ENCODE measurements at regions not wholly inside any gene's neighbourhood (a gene's known extent, or its start where the extent isn't known, plus 50 kb on each side); places are given as distances from the start of the nearest gene placed in this dataset.

DNA sequence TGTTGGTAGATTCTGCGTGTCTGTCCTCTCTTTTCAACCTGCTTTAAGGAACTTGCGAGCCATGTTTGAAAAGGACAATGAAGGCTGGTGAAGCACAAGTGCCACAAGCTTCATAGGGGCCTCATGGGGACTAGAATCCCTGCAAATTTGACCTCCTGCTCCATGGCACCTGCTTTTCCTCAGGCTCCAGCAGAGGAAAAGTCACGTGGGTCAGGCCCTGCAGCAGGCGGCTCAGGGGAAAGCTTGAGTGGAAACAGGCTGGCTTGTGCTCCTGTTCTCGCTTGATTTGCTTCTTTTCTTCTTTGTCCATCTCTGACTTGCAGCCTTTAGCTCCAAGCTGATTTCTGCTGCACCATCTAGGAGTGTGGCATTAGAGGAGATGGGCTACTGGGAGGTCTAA, 187.6 kb upstream of the MAST4 start:
- no peaks in the 10 kb centered on the region for H3K27me3 ChIP-seq (ENCODE audit: control insufficient read depth, insufficient read depth, low read length, poor library complexity, severe bottlenecking)
- Mint-ChIP-seq H3K4me3 (no peak overlapping the region), H3K27me3 (ENCODE audit: insufficient read depth) (peaks cover 2% of the 10 kb centered on the region), H3K4me1 (no peaks in the 10 kb centered on the region), H3K9me3 (peaks cover 4% of the 10 kb centered on the region), H3K27ac (no peak overlapping the region), H3K36me3 (ENCODE audit: low read depth) (no peaks in the 10 kb centered on the region)
- H3K27ac ChIP-seq (ENCODE audit: low read depth, low read length) = no peak overlapping the region
- H3K4me3 ChIP-seq (ENCODE audit: low read length) = no peak overlapping the region
- TF ChIP-seq, protein P1, sequence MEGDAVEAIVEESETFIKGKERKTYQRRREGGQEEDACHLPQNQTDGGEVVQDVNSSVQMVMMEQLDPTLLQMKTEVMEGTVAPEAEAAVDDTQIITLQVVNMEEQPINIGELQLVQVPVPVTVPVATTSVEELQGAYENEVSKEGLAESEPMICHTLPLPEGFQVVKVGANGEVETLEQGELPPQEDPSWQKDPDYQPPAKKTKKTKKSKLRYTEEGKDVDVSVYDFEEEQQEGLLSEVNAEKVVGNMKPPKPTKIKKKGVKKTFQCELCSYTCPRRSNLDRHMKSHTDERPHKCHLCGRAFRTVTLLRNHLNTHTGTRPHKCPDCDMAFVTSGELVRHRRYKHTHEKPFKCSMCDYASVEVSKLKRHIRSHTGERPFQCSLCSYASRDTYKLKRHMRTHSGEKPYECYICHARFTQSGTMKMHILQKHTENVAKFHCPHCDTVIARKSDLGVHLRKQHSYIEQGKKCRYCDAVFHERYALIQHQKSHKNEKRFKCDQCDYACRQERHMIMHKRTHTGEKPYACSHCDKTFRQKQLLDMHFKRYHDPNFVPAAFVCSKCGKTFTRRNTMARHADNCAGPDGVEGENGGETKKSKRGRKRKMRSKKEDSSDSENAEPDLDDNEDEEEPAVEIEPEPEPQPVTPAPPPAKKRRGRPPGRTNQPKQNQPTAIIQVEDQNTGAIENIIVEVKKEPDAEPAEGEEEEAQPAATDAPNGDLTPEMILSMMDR (conservative IDR thresholded peaks at IDR 0.05) = no peak
- H3K36me3 ChIP-seq (ENCODE audit: control insufficient read depth, insufficient read depth, low read length) = no peaks in the 10 kb centered on the region
- no peak for DNase-seq
- H3K9ac ChIP-seq (ENCODE audit: extremely low read depth, low read length, poor library complexity, severe bottlenecking) = no peak overlapping the region
- WGBS, 2 experiments (ENCODE audit: insufficient coverage in 1 of 2, insufficient read length in 1 of 2) = 81 to 91% methylated on average over 4 to 5 of the region's 5 CpGs
- no peaks in the 10 kb centered on the region for H3K9me3 ChIP-seq (ENCODE audit: control insufficient read depth, low read length)
- H3K4me1 ChIP-seq (ENCODE audit: control insufficient read depth, insufficient read depth, low read length) = no peaks in the 10 kb centered on the region

- Histone ChIP-seq H3K9ac (ENCODE audit: extremely low read depth, low read length, poor library complexity, severe bottlenecking) (no peak overlapping the region), H3K4me3 (ENCODE audit: low read length) (no peak overlapping the region), H3K27me3 (ENCODE audit: control insufficient read depth, insufficient read depth, low read length, poor library complexity, severe bottlenecking) (no peaks in the 10 kb centered on the region), H3K36me3 (ENCODE audit: control insufficient read depth, insufficient read depth, low read length) (no peaks in the 10 kb centered on the region), H3K9me3 (ENCODE audit: control insufficient read depth, low read length) (no peaks in the 10 kb centered on the region), H3K4me1 (ENCODE audit: control insufficient read depth, insufficient read depth, low read length) (no peaks in the 10 kb centered on the region), H3K27ac (ENCODE audit: low read depth, low read length) (no peak overlapping the region)
- no peak overlapping the region for H3K4me3 Mint-ChIP-seq
- H3K4me1 Mint-ChIP-seq = no peaks in the 10 kb centered on the region
- DNase-seq = no peak
- TF ChIP-seq, protein P1 (conservative IDR thresholded peaks at IDR 0.05) = no peak
- peaks cover 2% of the 10 kb centered on the region for H3K27me3 Mint-ChIP-seq (ENCODE audit: insufficient read depth)
- peaks cover 4% of the 10 kb centered on the region for H3K9me3 Mint-ChIP-seq
- WGBS, 2 experiments (ENCODE audit: insufficient coverage in 1 of 2, insufficient read length in 1 of 2) = 93 to 94% methylated on average over 4 to 7 of the region's 7 CpGs
- H3K36me3 Mint-ChIP-seq (ENCODE audit: low read depth) = no peaks in the 10 kb centered on the region
- no peak overlapping the region for H3K27ac Mint-ChIP-seq
These were observed 186.1 kb upstream of the MAST4 start for GRCh38 chr5:66410122-66410521.

DNA sequence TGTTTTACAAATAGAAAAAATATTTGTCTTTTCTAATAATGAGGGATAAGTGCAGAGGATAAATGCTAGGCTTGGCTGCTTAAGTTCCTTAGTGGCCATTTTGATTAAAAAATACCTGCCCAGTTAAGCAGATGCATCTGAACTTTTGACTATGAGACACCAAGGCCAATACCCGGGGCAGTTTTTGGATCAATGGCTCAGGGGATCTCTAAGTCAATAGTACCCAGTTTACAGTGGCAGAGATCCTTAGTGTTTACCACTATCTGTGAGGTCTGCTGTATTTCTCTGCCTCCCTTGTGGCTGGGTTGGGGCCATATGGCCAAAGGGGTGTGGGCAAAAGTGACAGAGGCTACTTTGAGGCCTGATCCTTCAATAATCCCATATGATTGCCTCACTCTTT, 184.5 kb upstream of the MAST4 start:
- DNase-seq = no peak
- no peaks in the 10 kb centered on the region for H3K36me3 Mint-ChIP-seq (ENCODE audit: low read depth)
- no peak overlapping the region for H3K27ac Mint-ChIP-seq
- peaks cover 4% of the 10 kb centered on the region for H3K9me3 Mint-ChIP-seq
- H3K4me1 ChIP-seq (ENCODE audit: control insufficient read depth, insufficient read depth, low read length) = no peaks in the 10 kb centered on the region
- H3K9me3 ChIP-seq (ENCODE audit: control insufficient read depth, low read length) = no peaks in the 10 kb centered on the region
- TF ChIP-seq, protein P1 (conservative IDR thresholded peaks at IDR 0.05) = no peak
- peaks cover 2% of the 10 kb centered on the region for H3K27me3 Mint-ChIP-seq (ENCODE audit: insufficient read depth)
- no peak overlapping the region for H3K4me3 ChIP-seq (ENCODE audit: low read length)
- no peaks in the 10 kb centered on the region for H3K4me1 Mint-ChIP-seq
- H3K27ac ChIP-seq (ENCODE audit: low read depth, low read length) = no peak overlapping the region
- H3K9ac ChIP-seq (ENCODE audit: extremely low read depth, low read length, poor library complexity, severe bottlenecking) = no peak overlapping the region
- H3K27me3 ChIP-seq (ENCODE audit: control insufficient read depth, insufficient read depth, low read length, poor library complexity, severe bottlenecking) = no peaks in the 10 kb centered on the region
- 83 to 96% methylated on average over 1 of the region's 1 CpG for WGBS, 2 experiments (ENCODE audit: insufficient coverage in 1 of 2, insufficient read length in 1 of 2)
- no peaks in the 10 kb centered on the region for H3K36me3 ChIP-seq (ENCODE audit: control insufficient read depth, insufficient read depth, low read length)
- no peak overlapping the region for H3K4me3 Mint-ChIP-seq

Measured in endodermal cell (in vitro differentiated cells).